OCI-LY1 (cell line): ENCODE measurements at regions not wholly inside any gene's neighbourhood (a gene's known extent, or its start where the extent isn't known, plus 50 kb on each side); places are given as distances from the start of the nearest gene placed in this dataset.

Experiments
- H2AFZ ChIP-seq: fragments of 200-600 bp; sonication (generic), shearing (Covaris generic); 2 replicates; pipeline ENCODE4 v1.6.0; 2014; ENCODE audit warnings: antibody characterized with exemption, mild to moderate bottlenecking, low read length
- H3F3A ChIP-seq: fragments of 200-600 bp; sonication (generic), shearing (Covaris generic); 2 replicates; pipeline ENCODE4 v1.6.0; 2014; ENCODE audit warnings: mild to moderate bottlenecking, antibody characterized with exemption, low read length, moderate library complexity; ENCODE audit not compliant: insufficient read depth
- H3K27ac ChIP-seq: fragments of 200-600 bp; sonication (generic); 2 replicates; pipeline ENCODE4 v1.5.1; 2014; ENCODE audit warnings: low read length, mixed run types, mild to moderate bottlenecking, low read depth; ENCODE audit not compliant: poor library complexity, severe bottlenecking
- H3K27me3 ChIP-seq: fragments of 200-600 bp; sonication (generic); 2 replicates; pipeline ENCODE4 v1.6.0; 2014; ENCODE audit warnings: antibody characterized with exemption, mild to moderate bottlenecking, low read length, moderate library complexity; ENCODE audit not compliant: insufficient read depth
- H3K36me3 ChIP-seq: fragments of 200-600 bp; sonication (generic); 2 replicates; pipeline ENCODE4 v1.6.1; 2014; ENCODE audit warnings: mild to moderate bottlenecking, antibody characterized with exemption, low read length, moderate library complexity, mixed read lengths; ENCODE audit not compliant: insufficient read depth
- H3K4me1 ChIP-seq: fragments of 200-600 bp; sonication (generic); 2 replicates; pipeline ENCODE4 v1.5.1; 2014; ENCODE audit warnings: mild to moderate bottlenecking, low read length, moderate library complexity; ENCODE audit not compliant: insufficient read depth, severe bottlenecking
- H3K4me2 ChIP-seq: fragments of 200-600 bp; sonication (generic), shearing (Covaris generic); 2 replicates; pipeline ENCODE4 v1.6.1; 2014; ENCODE audit warnings: low read length
- H3K4me3 ChIP-seq: fragments of 200-600 bp; sonication (generic); 2 replicates; pipeline ENCODE4 v1.5.1; 2014; ENCODE audit warnings: low read length, low read depth, mild to moderate bottlenecking, mixed read lengths; ENCODE audit not compliant: poor library complexity, severe bottlenecking
- H3K79me2 ChIP-seq: fragments of 200-600 bp; shearing (Covaris generic); 2 replicates; pipeline ENCODE4 v1.6.1; 2016; ENCODE audit warnings: mixed run types, low read length, mixed read lengths; ENCODE audit not compliant: insufficient read depth
- H3K9ac ChIP-seq: fragments of 200-600 bp; sonication (generic), shearing (Covaris generic); 2 replicates; pipeline ENCODE4 v1.6.1; 2014; ENCODE audit warnings: mild to moderate bottlenecking, low read length, mixed read lengths
- H3K9me2 ChIP-seq: fragments of 200-600 bp; sonication (generic), shearing (Covaris generic); 2 replicates; pipeline ENCODE4 v1.6.1; 2014; ENCODE audit warnings: low read depth, mild to moderate bottlenecking, low read length, mixed read lengths
- H3K9me3 ChIP-seq: fragments of 200-600 bp; shearing (Covaris generic); 2 replicates; pipeline ENCODE4 v1.6.1; 2014; ENCODE audit warnings: low read length, mixed read lengths
- H4K20me1 ChIP-seq: fragments of 200-600 bp; sonication (generic), shearing (Covaris generic); 2 replicates; pipeline ENCODE4 v1.6.0; 2016; ENCODE audit warnings: mild to moderate bottlenecking, low read length; ENCODE audit not compliant: insufficient read depth
- CTCF ChIP-seq: fragments of 200-600 bp; sonication (generic), shearing (Covaris generic); IDR thresholded peaks from 2 replicates; pipeline ENCODE4 v1.5.1; 2017; ENCODE audit warnings: mild to moderate bottlenecking, antibody characterized with exemption, low read length, moderate library complexity, mixed read lengths
- EZH2 ChIP-seq: fragments of 200-600 bp; sonication (generic), shearing (Covaris generic); IDR thresholded peaks from 2 replicates; pipeline ENCODE4 v1.8.0; 2017; ENCODE audit warnings: borderline replicate concordance, mixed run types, mild to moderate bottlenecking, antibody characterized with exemption, low read length, moderate library complexity, mixed read lengths

- Histone ChIP-seq H3K9me2 (no peaks in the 10 kb centered on the region), H3K79me2 (no peaks in the 10 kb centered on the region), H3K4me1 (no peaks in the 10 kb centered on the region), H2AFZ (no peak overlapping the region), H3K4me3 (no peak overlapping the region), H3F3A (no peaks in the 10 kb centered on the region), H3K9ac (no peak overlapping the region), H3K27ac (no peak overlapping the region), H3K9me3 (no peaks in the 10 kb centered on the region), H3K36me3 (no peaks in the 10 kb centered on the region), H3K4me2 (no peak overlapping the region), H4K20me1 (no peaks in the 10 kb centered on the region), H3K27me3 (no peaks in the 10 kb centered on the region)
- no peak for TF ChIP-seq EZH2
- TF ChIP-seq CTCF, result no peak
Observed at GRCh38 chr3:103499132-103499900, 1064.5 kb downstream of the ZPLD1 start.

GRCh38 chr3:103499967-103500366, 1065.2 kb downstream of the ZPLD1 start:
- TF ChIP-seq EZH2, result no peak
- no peak for TF ChIP-seq CTCF
- Histone ChIP-seq H3K9me2 (no peaks in the 10 kb centered on the region), H3K36me3 (no peaks in the 10 kb centered on the region), H4K20me1 (no peaks in the 10 kb centered on the region), H3K9me3 (no peaks in the 10 kb centered on the region), H3F3A (no peaks in the 10 kb centered on the region), H3K79me2 (no peaks in the 10 kb centered on the region), H3K4me1 (no peaks in the 10 kb centered on the region), H3K4me2 (no peak overlapping the region), H3K9ac (no peak overlapping the region), H3K27ac (no peak overlapping the region), H3K4me3 (no peak overlapping the region), H3K27me3 (no peaks in the 10 kb centered on the region), H2AFZ (no peak overlapping the region)

GRCh38 chr3:103510760-103511159, 1075.9 kb downstream of the ZPLD1 start:
- Histone ChIP-seq H3K9me3 (no peaks in the 10 kb centered on the region), H3K4me1 (no peaks in the 10 kb centered on the region), H3K9me2 (no peaks in the 10 kb centered on the region), H2AFZ (no peak overlapping the region), H4K20me1 (no peaks in the 10 kb centered on the region), H3K27me3 (no peaks in the 10 kb centered on the region), H3K4me2 (no peak overlapping the region), H3K36me3 (no peaks in the 10 kb centered on the region), H3K9ac (no peak overlapping the region), H3K79me2 (no peaks in the 10 kb centered on the region), H3K4me3 (no peak overlapping the region), H3K27ac (no peak overlapping the region), H3F3A (no peaks in the 10 kb centered on the region)
- TF ChIP-seq CTCF (no peak), EZH2 (no peak)
